LNCAP (cell line): ENCODE measurements at regions not wholly inside any gene's neighbourhood (a gene's known extent, or its start where the extent isn't known, plus 50 kb on each side); places are given as distances from the start of the nearest gene placed in this dataset.

ENCODE experiments used
- TF ChIP-seq, protein P1 (sequence below): fragments of 450-650 bp; IDR thresholded peaks from 2 replicates; pipeline ENCODE4 v1.5.1; 2017; ENCODE audit warnings: mild to moderate bottlenecking

DNA sequence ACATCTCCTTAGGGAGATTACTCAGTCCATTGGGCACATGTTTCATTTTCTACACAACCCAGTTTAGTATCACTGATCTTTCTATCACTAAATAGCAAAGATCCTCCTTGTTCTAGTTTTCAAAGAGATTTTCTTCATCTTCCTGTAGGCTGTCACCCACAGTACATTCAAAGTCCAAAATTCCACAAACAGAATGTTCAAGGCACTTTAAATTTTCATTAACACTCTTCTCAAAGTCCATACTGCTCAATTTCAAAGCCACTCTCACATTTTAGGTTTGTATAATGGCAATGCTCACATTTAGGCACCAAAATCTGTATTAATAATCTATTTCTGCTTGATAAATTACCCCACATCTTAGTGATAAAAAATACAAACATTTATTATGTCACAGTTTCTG, 152.8 kb downstream of the FSIP2 start:
- TF ChIP-seq, protein P1, sequence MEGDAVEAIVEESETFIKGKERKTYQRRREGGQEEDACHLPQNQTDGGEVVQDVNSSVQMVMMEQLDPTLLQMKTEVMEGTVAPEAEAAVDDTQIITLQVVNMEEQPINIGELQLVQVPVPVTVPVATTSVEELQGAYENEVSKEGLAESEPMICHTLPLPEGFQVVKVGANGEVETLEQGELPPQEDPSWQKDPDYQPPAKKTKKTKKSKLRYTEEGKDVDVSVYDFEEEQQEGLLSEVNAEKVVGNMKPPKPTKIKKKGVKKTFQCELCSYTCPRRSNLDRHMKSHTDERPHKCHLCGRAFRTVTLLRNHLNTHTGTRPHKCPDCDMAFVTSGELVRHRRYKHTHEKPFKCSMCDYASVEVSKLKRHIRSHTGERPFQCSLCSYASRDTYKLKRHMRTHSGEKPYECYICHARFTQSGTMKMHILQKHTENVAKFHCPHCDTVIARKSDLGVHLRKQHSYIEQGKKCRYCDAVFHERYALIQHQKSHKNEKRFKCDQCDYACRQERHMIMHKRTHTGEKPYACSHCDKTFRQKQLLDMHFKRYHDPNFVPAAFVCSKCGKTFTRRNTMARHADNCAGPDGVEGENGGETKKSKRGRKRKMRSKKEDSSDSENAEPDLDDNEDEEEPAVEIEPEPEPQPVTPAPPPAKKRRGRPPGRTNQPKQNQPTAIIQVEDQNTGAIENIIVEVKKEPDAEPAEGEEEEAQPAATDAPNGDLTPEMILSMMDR = no peak

DNA sequence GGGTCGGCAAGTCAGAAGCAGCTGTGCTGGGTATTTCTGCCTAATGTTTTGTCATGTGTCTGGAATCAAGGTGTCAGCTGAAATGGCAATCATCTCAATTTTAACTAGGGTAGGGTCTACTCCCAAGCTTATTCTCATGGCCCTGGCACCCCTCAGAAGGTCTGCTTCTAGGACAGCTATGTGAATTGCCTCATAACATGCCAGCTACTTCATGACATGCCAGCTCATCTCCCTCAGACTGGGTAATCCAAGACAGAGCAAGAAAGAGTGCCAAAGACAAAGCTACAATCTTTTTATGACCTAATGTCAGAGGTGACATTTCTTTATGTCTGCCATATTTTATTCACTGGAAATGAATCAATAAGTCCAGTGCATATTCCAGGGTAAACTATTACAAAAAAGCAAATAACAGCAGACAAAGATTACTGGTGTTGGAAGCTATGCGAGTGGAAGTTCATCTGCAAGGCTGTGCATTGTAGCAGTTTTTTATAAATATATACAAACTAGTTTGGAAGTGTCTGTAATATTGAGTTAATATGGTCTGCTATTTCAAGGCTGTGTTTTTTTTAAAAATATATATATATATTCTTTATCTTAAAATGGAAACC, 153.3 kb downstream of the FSIP2 start:
- TF ChIP-seq, protein P1 = no peak

DNA sequence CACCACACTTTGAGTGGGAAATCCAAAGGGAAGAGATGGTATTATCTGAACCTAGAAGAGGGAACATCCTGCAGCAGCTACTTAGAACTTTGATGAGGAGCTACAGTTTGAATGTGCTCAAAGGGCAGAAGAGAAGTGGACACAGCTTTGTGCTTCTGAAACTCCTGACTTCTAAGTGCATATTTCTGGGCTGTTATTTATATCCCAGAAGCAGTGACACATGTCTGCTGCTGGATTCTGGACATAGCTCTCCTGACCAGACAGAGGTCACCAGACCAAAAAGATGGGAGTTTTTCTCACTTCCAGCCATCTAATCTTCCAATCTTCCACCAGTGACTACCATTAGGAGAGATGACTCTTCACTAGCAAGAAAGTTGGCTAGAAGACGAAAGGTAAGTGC, 153.9 kb downstream of the FSIP2 start:
- TF ChIP-seq, protein P1 = no peak

DNA sequence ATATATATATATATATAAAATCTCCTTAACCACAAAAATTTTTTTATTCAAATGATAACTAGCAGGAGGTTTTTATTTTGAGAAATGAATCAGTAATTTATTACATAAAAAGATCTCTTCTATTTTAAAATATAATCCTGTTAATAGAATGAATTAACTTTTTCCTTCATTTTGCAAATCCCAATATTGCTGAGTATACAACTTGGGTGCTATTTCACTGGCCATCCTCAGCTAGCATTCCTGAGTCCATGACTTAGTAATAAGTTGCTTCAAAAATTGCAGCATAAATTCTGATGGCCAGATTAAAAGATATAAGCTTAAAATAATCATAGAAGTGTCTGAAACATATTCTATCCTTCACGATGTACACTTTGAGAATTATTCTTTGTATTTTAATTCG, 155.6 kb downstream of the FSIP2 start:
- TF ChIP-seq, protein P1 = no peak

DNA sequence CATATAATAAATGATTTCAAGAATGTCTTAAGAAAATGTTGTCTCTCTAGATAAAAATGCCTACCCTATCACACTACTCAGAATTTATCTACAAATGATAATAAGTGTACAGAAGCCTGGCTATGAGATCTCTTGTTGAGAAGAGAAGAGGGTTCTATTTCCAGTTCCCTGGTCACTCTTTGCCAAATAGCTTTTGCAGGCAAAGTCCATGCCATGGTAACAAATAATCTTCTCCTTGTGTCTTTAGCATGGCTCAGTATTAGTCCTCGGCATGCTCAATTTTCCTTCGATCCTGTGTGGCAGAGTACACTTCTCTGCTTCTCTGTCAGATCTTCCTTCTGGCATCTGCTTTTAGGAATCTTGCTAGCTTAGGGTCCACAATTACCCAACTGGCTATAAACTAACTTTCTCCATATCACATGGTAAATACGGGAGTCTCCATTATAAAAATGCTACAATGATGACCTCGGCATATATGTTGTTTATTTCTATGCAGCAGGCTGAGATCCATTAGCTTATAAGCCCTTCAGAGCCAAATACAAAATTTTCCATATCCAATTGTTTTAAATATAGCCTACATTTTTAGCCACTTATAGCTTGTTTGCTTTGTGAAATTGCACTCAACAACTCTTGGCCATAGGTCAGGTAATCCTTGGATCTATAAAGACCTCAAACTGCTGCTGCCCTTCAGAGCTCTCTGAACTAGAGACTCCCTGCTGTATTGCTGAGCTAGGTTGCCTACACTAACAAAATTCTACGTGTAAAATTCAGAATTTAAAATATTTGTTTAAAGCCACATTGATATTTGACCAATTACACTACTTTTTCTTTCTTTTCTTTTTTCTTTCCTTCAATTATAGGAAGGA, 157.5 kb downstream of the FSIP2 start:
- TF ChIP-seq, protein P1 = no peak

DNA sequence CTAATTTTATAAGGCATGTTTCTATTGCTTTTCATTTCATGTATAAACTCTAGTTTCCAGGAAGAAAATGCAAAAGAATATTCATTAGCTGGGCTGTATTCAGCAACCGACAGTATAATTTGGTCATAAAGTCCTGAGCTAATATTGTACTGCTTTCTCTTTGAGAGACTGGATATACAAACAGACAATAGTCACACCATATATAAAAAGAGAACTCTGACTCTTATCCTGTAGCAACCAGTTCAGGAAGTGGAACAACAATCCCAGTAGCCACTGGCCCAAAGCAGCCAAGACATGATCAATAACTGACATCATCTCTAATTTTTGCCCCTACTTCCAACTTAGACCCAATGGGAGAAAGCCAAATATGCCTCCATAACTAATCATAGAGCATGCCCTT, 160.8 kb downstream of the FSIP2 start:
- TF ChIP-seq, protein P1 = no peak

DNA sequence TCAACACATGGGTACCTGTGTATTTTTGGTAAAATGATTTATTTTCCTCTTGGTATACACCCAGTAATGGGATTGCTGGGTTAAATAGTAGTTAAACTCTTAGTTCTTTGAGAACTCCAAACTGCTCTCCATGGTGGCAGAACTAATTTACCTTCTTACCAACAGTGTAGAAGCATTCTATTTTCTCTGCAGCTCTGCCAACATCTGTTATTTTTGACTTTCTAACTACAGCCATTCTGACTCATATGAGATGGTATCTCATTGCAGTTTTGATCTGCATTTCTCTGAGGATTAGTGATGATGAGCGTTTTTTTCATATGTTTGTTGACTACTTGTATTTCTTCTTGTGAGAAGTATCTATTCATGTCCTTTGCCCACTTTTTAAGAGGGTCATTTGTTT, 180.6 kb downstream of the FSIP2 start:
- TF ChIP-seq, protein P1 = no peak
